H1 (cell line): ENCODE measurements at regions not wholly inside any gene's neighbourhood (a gene's known extent, or its start where the extent isn't known, plus 50 kb on each side); places are given as distances from the start of the nearest gene placed in this dataset.

Experiments
- CTCF ChIA-PET: fragments of 300-600 bp; sonication (Branson Sonifier 250); formaldehyde crosslinking; loops from one replicate; lab custom pipeline; 2021; ENCODE audit not compliant: partially characterized antibody; lab: Charles Lee
- POLR2A ChIA-PET: fragments of 300-600 bp; sonication (Branson Sonifier 250); formaldehyde crosslinking; loops from one replicate; lab custom pipeline; 2021; ENCODE audit warnings: inconsistent platforms; ENCODE audit not compliant: partially characterized antibody; lab: Charles Lee
- DNase-seq, 2 experiments: peaks; one replicate each; pipeline versions ENCODE4 v3.0.0 to v3.0.0-alpha.2; 2010 to 2022; ENCODE audit warnings: low spot score in 2 of 2, low read depth in 1 of 2, mixed read lengths in 1 of 2
- FAIRE-seq: peaks from 2 replicates; lab custom pipeline; 2011; peaks lifted over from hg19 to GRCh38; lab: Jason Lieb, UNC
- H2AFZ ChIP-seq: 2 replicates; pipeline ENCODE4 v1.8.1; 2012; ENCODE audit warnings: low read length, inconsistent platforms
- H2AK5ac ChIP-seq: 2 replicates; pipeline ENCODE4 v1.6.1; 2013; ENCODE audit warnings: low read depth, low read length
- H2BK120ac ChIP-seq: replicated peaks from 2 replicates; pipeline ENCODE3; 2013; ENCODE audit warnings: low read depth, low read length, inconsistent platforms
- H2BK12ac ChIP-seq: 2 replicates; pipeline ENCODE4 v1.6.1; 2013; ENCODE audit warnings: low read depth, low read length
- H2BK15ac ChIP-seq: 2 replicates; pipeline ENCODE4 v1.6.1; 2013; ENCODE audit warnings: low read length
- H2BK20ac ChIP-seq: 2 replicates; pipeline ENCODE4 v1.6.1; 2013; ENCODE audit warnings: low read length
- H2BK5ac ChIP-seq: 2 replicates; pipeline ENCODE4 v1.6.1; 2013; ENCODE audit warnings: low read depth, low read length
- H3K14ac ChIP-seq: 2 replicates; pipeline ENCODE4 v1.6.1; 2013; ENCODE audit warnings: inconsistent platforms; ENCODE audit not compliant: insufficient read length
- H3K18ac ChIP-seq: 2 replicates; pipeline ENCODE4 v1.6.1; 2013; ENCODE audit warnings: low read length; ENCODE audit errors: extremely low read depth
- H3K23ac ChIP-seq: 2 replicates; pipeline ENCODE4 v1.6.1; 2013; ENCODE audit warnings: inconsistent platforms; ENCODE audit not compliant: insufficient read length
- H3K23me2 ChIP-seq: 2 replicates; pipeline ENCODE4 v1.6.1; 2013; ENCODE audit warnings: low read depth, low read length
- H3K27ac ChIP-seq: 2 replicates; pipeline ENCODE4 v1.6.1; 2011; ENCODE audit warnings: low read depth, low read length, inconsistent platforms
- H3K27me3 ChIP-seq, 4 experiments: replicated peaks in 1 of 4; 1 replicate in 1 of 4; 2 replicates in 3 of 4; pipeline versions ENCODE4 v1.6.1 to v1.8.1; 2011 to 2013; ENCODE audit warnings: low read length in 3 of 4, mild to moderate bottlenecking in 3 of 4, inconsistent platforms in 2 of 4, mixed read lengths in 2 of 4, moderate library complexity in 1 of 4; ENCODE audit not compliant: control insufficient read depth in 3 of 4, insufficient read depth in 3 of 4; ENCODE audit errors: extremely low read depth in 1 of 4
- H3K36me3 ChIP-seq, 4 experiments: 2 replicates each; pipeline versions ENCODE4 v1.6.1 to v1.8.1; 2011 to 2013; ENCODE audit warnings: mild to moderate bottlenecking in 4 of 4, low read length in 3 of 4, moderate library complexity in 2 of 4, control low read depth in 1 of 4, inconsistent platforms in 1 of 4; ENCODE audit not compliant: insufficient read depth in 4 of 4, control insufficient read depth in 2 of 4
- H3K4ac ChIP-seq: replicated peaks from 2 replicates; pipeline ENCODE3; 2013; ENCODE audit warnings: low read length, low read depth, mixed read lengths, inconsistent platforms; ENCODE audit not compliant: insufficient read length
- H3K4me1 ChIP-seq, 4 experiments: replicated peaks in 1 of 4; 1 replicate in 1 of 4; 2 replicates in 3 of 4; pipeline versions ENCODE4 v1.6.1 to v1.8.1; 2011 to 2013; ENCODE audit warnings: low read length in 3 of 4, inconsistent platforms in 2 of 4, mixed read lengths in 1 of 4; ENCODE audit not compliant: insufficient read depth in 4 of 4, control insufficient read depth in 3 of 4
- H3K4me2 ChIP-seq, 2 experiments: 2 replicates each; pipeline versions ENCODE4 v1.6.1 to v1.8.1; 2011 to 2013; ENCODE audit warnings: low read depth in 2 of 2, low read length in 2 of 2, control low read depth in 1 of 2, inconsistent platforms in 1 of 2, mild to moderate bottlenecking in 1 of 2; ENCODE audit not compliant: insufficient read depth in 1 of 2
- H3K4me3 ChIP-seq, 4 experiments: fragments of 200-600, 300-600 bp in 1 of 4; sonication (generic), shearing (Covaris generic), sonication (Bioruptor Twin) in 1 of 4; 2 replicates each; pipeline versions ENCODE4 v1.5.1 to v1.8.1; 2011 to 2016; ENCODE audit warnings: low read length in 4 of 4, low read depth in 3 of 4, control low read depth in 2 of 4, inconsistent platforms in 2 of 4, mild to moderate bottlenecking in 2 of 4, mixed read lengths in 1 of 4, moderate library complexity in 1 of 4; ENCODE audit not compliant: insufficient read depth in 2 of 4; ENCODE audit errors: extremely low read depth in 1 of 4
- H3K56ac ChIP-seq: replicated peaks from 2 replicates; pipeline ENCODE3; 2013; ENCODE audit warnings: low read depth, mild to moderate bottlenecking, mixed read lengths, low read length, inconsistent platforms; ENCODE audit not compliant: insufficient read length
- H3K79me1 ChIP-seq: 2 replicates; pipeline ENCODE4 v1.6.1; 2013; ENCODE audit warnings: low read depth, low read length, control low read depth
- H3K79me2 ChIP-seq, 2 experiments: 2 replicates each; pipeline versions ENCODE4 v1.6.1 to v1.8.1; 2012 to 2013; ENCODE audit warnings: low read length in 2 of 2, mild to moderate bottlenecking in 2 of 2, inconsistent platforms in 1 of 2; ENCODE audit not compliant: insufficient read depth in 2 of 2, control insufficient read depth in 1 of 2
- H3K9ac ChIP-seq, 4 experiments: replicated peaks in 1 of 4; 1 replicate in 1 of 4; 2 replicates in 3 of 4; pipeline versions ENCODE4 v1.6.1 to v1.8.1; 2011 to 2013; ENCODE audit warnings: low read depth in 3 of 4, low read length in 3 of 4, control low read depth in 2 of 4, mild to moderate bottlenecking in 2 of 4, moderate library complexity in 2 of 4, inconsistent platforms in 1 of 4; ENCODE audit errors: extremely low read depth in 1 of 4
- H3K9me3 ChIP-seq, 2 experiments: 2 replicates each; pipeline versions ENCODE4 v1.6.1 to v1.8.1; 2012 to 2013; ENCODE audit warnings: mild to moderate bottlenecking in 2 of 2, moderate library complexity in 2 of 2, control low read depth in 1 of 2, inconsistent platforms in 1 of 2, low read depth in 1 of 2, low read length in 1 of 2, mixed read lengths in 1 of 2; ENCODE audit not compliant: insufficient read depth in 2 of 2
- H4K20me1 ChIP-seq, 2 experiments: replicated peaks in 1 of 2; 2 replicates each; pipeline versions ENCODE3 to v1.8.1; 2011 to 2013; ENCODE audit warnings: inconsistent platforms in 2 of 2, low read length in 2 of 2, mild to moderate bottlenecking in 1 of 2; ENCODE audit not compliant: insufficient read depth in 2 of 2, control insufficient read depth in 1 of 2
- H4K5ac ChIP-seq: 2 replicates; pipeline ENCODE4 v1.6.1; 2013; ENCODE audit warnings: low read length, low read depth, mixed read lengths, inconsistent platforms; ENCODE audit not compliant: insufficient read length
- H4K8ac ChIP-seq: 2 replicates; pipeline ENCODE4 v1.8.0; 2013; ENCODE audit warnings: mild to moderate bottlenecking, moderate library complexity, low read length, inconsistent platforms; ENCODE audit not compliant: insufficient read depth; ENCODE audit errors: extremely low read depth
- H4K91ac ChIP-seq: replicated peaks from 2 replicates; pipeline ENCODE3; 2013; ENCODE audit warnings: low read length, mixed read lengths, inconsistent platforms; ENCODE audit not compliant: insufficient read length
- BCL11A ChIP-seq, 2 experiments: IDR thresholded peaks; one replicate each; pipeline ENCODE4 v1.6.1; 2011; ENCODE audit warnings: low read depth in 2 of 2, low read length in 2 of 2, mild to moderate bottlenecking in 2 of 2
- HDAC6 ChIP-seq: IDR thresholded peaks from one replicate; pipeline ENCODE4 v1.7.1; 2012; ENCODE audit warnings: low read depth, mild to moderate bottlenecking, inconsistent platforms, low read length, moderate library complexity
- KDM5A ChIP-seq: fragments of 200-600 bp; IDR thresholded peaks from 2 replicates; pipeline ENCODE4 v1.7.1; 2012; ENCODE audit warnings: mild to moderate bottlenecking, low read length, inconsistent platforms, mixed read lengths
- WGBS, 2 experiments: shearing (Covaris generic) in 1 of 2; methylation state at CpG; one replicate each; pipeline versions ENCODE4 v1.1.6 to v1.1.7; 2013 to 2015; ENCODE audit warnings: low lambda C conversion rate in 2 of 2, mixed read lengths in 2 of 2, inconsistent platforms in 1 of 2, low coverage in 1 of 2, missing lambda C conversion rate in 1 of 2; ENCODE audit not compliant: insufficient replicate concordance in 2 of 2, insufficient coverage in 1 of 2, insufficient read length in 1 of 2; ENCODE audit errors: extremely low coverage in 1 of 2, missing lambda C conversion rate in 1 of 2; 5-methylcytosine and 5-hydroxymethylcytosine counted together

DNA sequence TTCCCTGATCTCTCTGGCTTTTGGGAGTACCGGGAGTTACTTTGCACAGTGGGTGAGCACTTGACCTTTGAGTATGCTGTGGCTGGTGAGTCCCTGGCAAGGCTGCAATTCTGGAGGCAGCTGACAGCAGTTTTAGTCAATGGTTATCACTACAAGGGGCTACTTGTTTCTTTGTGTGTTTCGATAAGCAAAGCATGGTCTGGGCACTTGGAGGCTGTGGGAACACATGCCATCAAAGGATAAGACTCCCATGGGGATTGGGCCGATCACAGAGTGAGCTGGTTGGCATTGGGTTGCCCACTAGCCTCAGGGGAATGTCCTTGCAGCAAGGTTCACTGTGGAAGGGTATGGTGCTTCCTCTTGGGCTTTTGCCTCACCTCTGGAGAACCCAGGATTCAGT is 208.2 kb downstream of the SNX13 start:
- H4K91ac ChIP-seq, result no peak overlapping the region
- POLR2A ChIA-PET, result interaction anchor here (1.0 kb wide), 1 partner anchor 13 kb away, joined by 3 read pairs; no protein-coding TSS in a partner anchor
- H3K23me2 ChIP-seq, result no peaks in the 10 kb centered on the region
- no peak overlapping the region for H2AK5ac ChIP-seq
- H3K14ac ChIP-seq, result no peak overlapping the region
- no peak overlapping the region for H2BK120ac ChIP-seq
- no peaks in the 10 kb centered on the region for H3K27me3 ChIP-seq
- H3K4me2 ChIP-seq, result no peak overlapping the region
- no peaks in the 10 kb centered on the region for H3K4me1 ChIP-seq
- no peak overlapping the region for H3K4me3 ChIP-seq
- no peak overlapping the region for H2AFZ ChIP-seq
- H3K27ac ChIP-seq, result no peak overlapping the region
- DNase-seq (no peak), FAIRE-seq (no peak)
- WGBS, 2 experiments, result 82% methylated on average over 3 of the region's 3 CpGs; no CpG with 5 or more reads in 1 of the 2 experiments
- H2BK5ac ChIP-seq, result no peak overlapping the region
- no peak overlapping the region for H3K4ac ChIP-seq
- no peaks in the 10 kb centered on the region for H3K36me3 ChIP-seq
- H3K18ac ChIP-seq, result no peak overlapping the region
- no peak overlapping the region for H2BK15ac ChIP-seq
- H3K23ac ChIP-seq, result no peak overlapping the region
- no peak overlapping the region for H2BK20ac ChIP-seq
- no peak overlapping the region for H4K5ac ChIP-seq
- H4K8ac ChIP-seq, result no peak overlapping the region
- H4K20me1 ChIP-seq, result no peaks in the 10 kb centered on the region
- CTCF ChIA-PET, result interaction anchor here (0.6 to 1.0 kb wide), 2 partner anchors 18 to 798 kb away, joined by 3 read pairs; no protein-coding TSS in a partner anchor
- H3K56ac ChIP-seq, result no peak overlapping the region
- H3K9me3 ChIP-seq, result peaks cover 13 to 21% of the 10 kb centered on the region in 2 experiments
- TF ChIP-seq HDAC6 (no peak), BCL11A (IDR thresholded peaks at IDR 0.05; ENCODE audit: low read depth in 2 of 2, low read length in 2 of 2) (no peak), KDM5A (no peak)
- TF ChIP-seq, all 59 proteins: peak for 0
- no peaks in the 10 kb centered on the region for H3K79me2 ChIP-seq
- H2BK12ac ChIP-seq, result no peak overlapping the region
- no peak overlapping the region for H3K9ac ChIP-seq
- H3K79me1 ChIP-seq, result no peaks in the 10 kb centered on the region
